Uterus (tissue), 3 donors: ENCODE measurements at regions not wholly inside any gene's neighbourhood (a gene's known extent, or its start where the extent isn't known, plus 50 kb on each side); places are given as distances from the start of the nearest gene placed in this dataset.

ENCODE experiments used
- DNase-seq, 2 donors: peaks; one replicate each; pipeline ENCODE4 v3.0.0-alpha.2; 2019 to 2020
- H3K27ac ChIP-seq, 2 donors: fragments of 200-600 bp; sonication (generic); 1 replicate in 1 of 2; 2 replicates in 1 of 2; pipeline ENCODE4 v1.5.1; 2016 to 2018
- H3K27me3 ChIP-seq, 2 donors: fragments of 200-600 bp; sonication (generic); one replicate each; pipeline ENCODE4 v1.5.1; 2018 to 2019; ENCODE audit warnings: control low read depth in 1 of 2
- H3K36me3 ChIP-seq, 2 donors: fragments of 200-600 bp; sonication (generic); one replicate each; pipeline ENCODE4 v1.5.1; 2019; ENCODE audit warnings: control low read depth in 1 of 2
- H3K4me1 ChIP-seq, 2 donors: fragments of 200-600 bp; sonication (generic); one replicate each; pipeline ENCODE4 v1.5.1; 2018 to 2019; ENCODE audit warnings: control low read depth in 1 of 2
- H3K4me3 ChIP-seq, 2 donors: fragments of 200-600 bp; sonication (generic); 1 replicate in 1 of 2; 2 replicates in 1 of 2; pipeline ENCODE4 v1.5.1; 2018 to 2019; ENCODE audit warnings: mild to moderate bottlenecking in 1 of 2
- H3K9me3 ChIP-seq, 2 donors: fragments of 200-600 bp; sonication (generic); one replicate each; pipeline ENCODE4 v1.5.1; 2019; ENCODE audit warnings: control low read depth in 1 of 2
- CTCF ChIP-seq, 4 experiments: fragments of 200-600 bp in 2 of 4; fragments of 450-650 bp in 2 of 4; sonication (generic) in 2 of 4; IDR thresholded peaks; one replicate each; pipeline ENCODE4 v1.5.1; 2016 to 2019; ENCODE audit warnings: antibody characterized with exemption in 4 of 4, mild to moderate bottlenecking in 2 of 4, moderate library complexity in 1 of 4
- POLR2A ChIP-seq, 2 donors: fragments of 450-650 bp; IDR thresholded peaks; one replicate each; pipeline ENCODE4 v1.6.1; 2016; ENCODE audit warnings: antibody characterized with exemption in 2 of 2, mild to moderate bottlenecking in 1 of 2, moderate library complexity in 1 of 2
- intact Hi-C: fragments of 100-400 bp; cut with DNase I; formaldehyde crosslinking; loops from one replicate; pipeline ENCODE4 v1.15.1; 2023; ENCODE audit warnings: low total_unique reads
- donor health status: DM: yes; HTN: yes; CAD: no.

- Histone ChIP-seq H3K27me3 (no peaks in the 10 kb centered on the region), H3K36me3 (no peaks in the 10 kb centered on the region), H3K9me3 (no peaks in the 10 kb centered on the region), H3K27ac (no peak overlapping the region), H3K4me3 (no peak overlapping the region), H3K4me1 (no peaks in the 10 kb centered on the region)
- TF ChIP-seq POLR2A (IDR thresholded peaks at IDR 0.05), result no peak
- TF ChIP-seq CTCF (IDR thresholded peaks at IDR 0.05), result no peak
- no peak for DNase-seq
- intact Hi-C loops, result no loop called here
Observed at GRCh38 chr3:152945556-152945955, 110.6 kb downstream of the P2RY1 start.

GRCh38 chr3:152957491-152957890 is 122.6 kb downstream of the P2RY1 start:
- no peaks in the 10 kb centered on the region for H3K4me1 ChIP-seq
- no peak for DNase-seq
- no peaks in the 10 kb centered on the region for H3K9me3 ChIP-seq
- TF ChIP-seq POLR2A (IDR thresholded peaks at IDR 0.05), result no peak
- TF ChIP-seq CTCF (IDR thresholded peaks at IDR 0.05), result no peak
- H3K4me3 ChIP-seq, result no peak overlapping the region
- H3K27me3 ChIP-seq, result no peaks in the 10 kb centered on the region
- intact Hi-C loops, result no loop called here
- no peak overlapping the region for H3K27ac ChIP-seq
- H3K36me3 ChIP-seq, result no peaks in the 10 kb centered on the region

GRCh38 chr3:152959307-152959706 is 124.4 kb downstream of the P2RY1 start:
- intact Hi-C loops, result no loop called here
- TF ChIP-seq CTCF (IDR thresholded peaks at IDR 0.05) (no peak), POLR2A (IDR thresholded peaks at IDR 0.05) (no peak)
- no peak for DNase-seq

GRCh38 chr3:152960684-152961083 is 125.8 kb downstream of the P2RY1 start:
- DNase-seq, result no peak
- intact Hi-C loops, result no loop called here

More at GRCh38 chr3:152959307-152959706, 124.4 kb downstream of the P2RY1 start:
- Histone ChIP-seq H3K9me3 (no peaks in the 10 kb centered on the region), H3K4me1 (no peaks in the 10 kb centered on the region), H3K27ac (no peak overlapping the region), H3K4me3 (no peak overlapping the region), H3K27me3 (no peaks in the 10 kb centered on the region), H3K36me3 (no peaks in the 10 kb centered on the region)

GRCh38 chr3:152961323-152961722 is 126.4 kb downstream of the P2RY1 start:
- intact Hi-C loops, result no loop called here
- Histone ChIP-seq H3K9me3 (no peaks in the 10 kb centered on the region), H3K36me3 (no peaks in the 10 kb centered on the region), H3K27ac (no peak overlapping the region), H3K4me3 (no peak overlapping the region), H3K27me3 (no peaks in the 10 kb centered on the region), H3K4me1 (no peaks in the 10 kb centered on the region)
- TF ChIP-seq POLR2A (IDR thresholded peaks at IDR 0.05) (no peak), CTCF (IDR thresholded peaks at IDR 0.05) (peak in 1 of 4 experiments; percentile 28)
- no peak for DNase-seq

More at GRCh38 chr3:152960684-152961083, 125.8 kb downstream of the P2RY1 start:
- Histone ChIP-seq H3K36me3 (no peaks in the 10 kb centered on the region), H3K4me3 (no peak overlapping the region), H3K4me1 (no peaks in the 10 kb centered on the region), H3K27ac (no peak overlapping the region), H3K27me3 (no peaks in the 10 kb centered on the region), H3K9me3 (no peaks in the 10 kb centered on the region)
- TF ChIP-seq POLR2A (IDR thresholded peaks at IDR 0.05), result no peak
- TF ChIP-seq CTCF (IDR thresholded peaks at IDR 0.05), result no peak
